ENCODE measurements at regions not wholly inside any gene's neighbourhood (a gene's known extent, or its start where the extent isn't known, plus 50 kb on each side); places are given as distances from the start of the nearest gene placed in this dataset.
A peak's percentile ranks its signal among the peaks of the same experiment; 100 is the strongest.
"Not testable (repeated sequence)": the region's sequence is repeated elsewhere in the genome, so short reads cannot be mapped to it uniquely, and the experiment has no call there.

DNA sequence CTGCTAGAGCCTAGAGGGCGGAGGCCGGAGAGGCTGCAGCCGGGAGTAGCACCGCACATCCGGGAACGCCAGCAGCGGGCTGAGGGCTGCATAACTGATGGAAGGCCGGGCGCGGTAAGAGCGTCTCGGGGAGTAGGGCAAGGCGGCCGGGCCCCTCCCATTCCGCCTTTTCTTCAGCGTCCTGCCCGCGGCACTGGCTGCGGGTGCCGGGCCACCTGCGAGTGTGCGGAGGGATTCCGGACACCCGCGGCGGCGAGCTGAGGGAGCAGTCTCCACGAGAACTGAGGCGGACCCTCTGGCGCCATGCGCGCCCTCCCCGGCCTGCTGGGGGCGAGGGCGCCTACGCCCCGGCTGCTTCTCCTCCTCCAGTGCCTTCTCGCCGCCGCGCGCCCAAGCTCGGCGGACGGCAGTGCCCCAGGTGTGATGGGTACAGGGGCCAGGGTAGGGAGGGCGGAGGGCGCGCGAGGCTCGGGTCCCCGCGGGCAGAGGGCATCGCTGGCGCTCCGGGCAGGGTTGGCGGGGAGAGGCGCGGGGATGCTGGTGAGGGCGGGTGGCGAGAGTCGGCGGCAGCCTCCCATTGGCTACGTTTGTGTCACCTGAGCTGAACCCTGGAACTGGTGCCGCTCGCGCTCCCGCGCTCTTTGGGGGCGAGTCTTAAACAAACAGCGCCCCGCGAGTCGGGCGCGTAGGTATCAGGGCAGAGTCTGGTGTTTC lies 334.4 kb downstream of the SRGAP2C start:
- peak overlapping the region; percentile 72 for H2AFZ ChIP-seq (ENCODE audit: low read depth, low read length)
- H3K4me1 ChIP-seq (ENCODE audit: insufficient read depth, low read length), result peaks cover 52% of the 10 kb centered on the region
- no peaks in the 10 kb centered on the region for H3K27me3 ChIP-seq (ENCODE audit: insufficient read depth, low read length, poor library complexity)
- H3K9ac ChIP-seq (ENCODE audit: low read depth, low read length), result peak overlapping the region; percentile 82
- TF ChIP-seq, protein P1, sequence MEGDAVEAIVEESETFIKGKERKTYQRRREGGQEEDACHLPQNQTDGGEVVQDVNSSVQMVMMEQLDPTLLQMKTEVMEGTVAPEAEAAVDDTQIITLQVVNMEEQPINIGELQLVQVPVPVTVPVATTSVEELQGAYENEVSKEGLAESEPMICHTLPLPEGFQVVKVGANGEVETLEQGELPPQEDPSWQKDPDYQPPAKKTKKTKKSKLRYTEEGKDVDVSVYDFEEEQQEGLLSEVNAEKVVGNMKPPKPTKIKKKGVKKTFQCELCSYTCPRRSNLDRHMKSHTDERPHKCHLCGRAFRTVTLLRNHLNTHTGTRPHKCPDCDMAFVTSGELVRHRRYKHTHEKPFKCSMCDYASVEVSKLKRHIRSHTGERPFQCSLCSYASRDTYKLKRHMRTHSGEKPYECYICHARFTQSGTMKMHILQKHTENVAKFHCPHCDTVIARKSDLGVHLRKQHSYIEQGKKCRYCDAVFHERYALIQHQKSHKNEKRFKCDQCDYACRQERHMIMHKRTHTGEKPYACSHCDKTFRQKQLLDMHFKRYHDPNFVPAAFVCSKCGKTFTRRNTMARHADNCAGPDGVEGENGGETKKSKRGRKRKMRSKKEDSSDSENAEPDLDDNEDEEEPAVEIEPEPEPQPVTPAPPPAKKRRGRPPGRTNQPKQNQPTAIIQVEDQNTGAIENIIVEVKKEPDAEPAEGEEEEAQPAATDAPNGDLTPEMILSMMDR (IDR thresholded peaks at IDR 0.05; ENCODE audit: borderline replicate concordance, extremely low read depth, low read length, poor library complexity, severe bottlenecking), result peak; percentile 44
- TF ChIP-seq EZH2 (IDR thresholded peaks at IDR 0.05; ENCODE audit: borderline replicate concordance, low read depth, low read length, severe bottlenecking), result no peak
- H3K79me2 ChIP-seq (ENCODE audit: insufficient read depth, low read length), result peaks cover 5% of the 10 kb centered on the region; the same call in 1 of the 2 replicates
- H3K4me2 ChIP-seq (ENCODE audit: insufficient read depth, low read length), result peak overlapping the region; percentile 73
- ATAC-seq (ENCODE audit: insufficient read depth, low read depth) (peak; percentile 83), DNase-seq (peak; percentile 90)
- no peaks in the 10 kb centered on the region for H3K9me3 ChIP-seq (ENCODE audit: insufficient read depth, low read length, severe bottlenecking)
- H3K36me3 ChIP-seq (ENCODE audit: insufficient read depth, low read length), result no peaks in the 10 kb centered on the region
- peak overlapping the region; percentile 38 to 65 for H3K4me3 ChIP-seq (ENCODE audit: low read depth in 1 of 2, low read length in 2 of 2)
- no peaks in the 10 kb centered on the region for H4K20me1 ChIP-seq (ENCODE audit: insufficient read depth, low read length)
- peak overlapping the region; percentile 90 for H3K27ac ChIP-seq (ENCODE audit: low read length)

DNA sequence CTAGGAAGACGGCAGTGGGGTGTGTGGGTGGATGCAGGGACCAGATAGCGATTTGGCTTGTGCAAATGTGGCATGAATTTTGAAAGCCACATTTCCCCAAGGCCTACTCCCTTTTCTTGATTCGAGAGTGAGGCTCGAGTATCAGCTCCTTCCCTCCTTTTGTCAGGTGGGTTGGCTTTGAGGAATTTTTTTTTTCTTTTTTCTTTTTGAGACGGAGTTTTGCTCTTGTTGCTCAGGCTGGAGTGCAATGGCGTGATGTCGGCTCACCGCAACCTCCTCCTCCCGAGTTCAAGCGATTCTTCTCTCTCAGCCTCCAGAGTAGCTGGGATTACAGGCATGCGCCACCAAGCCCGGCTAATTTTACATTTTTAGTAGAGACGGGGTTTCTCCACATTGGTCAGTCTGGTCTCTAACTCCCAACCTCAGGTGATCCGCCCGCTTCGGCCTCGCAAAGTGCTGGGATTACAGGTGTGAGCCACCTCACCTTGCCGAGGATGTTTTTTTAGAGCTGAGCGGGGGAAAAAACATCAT lies 335.0 kb downstream of the SRGAP2C start:
- Histone ChIP-seq H3K4me3 (ENCODE audit: low read depth in 1 of 2, low read length in 2 of 2) (peak overlapping the region; percentile 38 to 65; a peak in 3 of 4 replicates), H3K4me1 (ENCODE audit: insufficient read depth, low read length) (peaks cover 52% of the 10 kb centered on the region), H3K27ac (ENCODE audit: low read length) (peak overlapping the region; percentile 90), H3K4me2 (ENCODE audit: insufficient read depth, low read length) (peak overlapping the region; percentile 73), H3K9ac (ENCODE audit: low read depth, low read length) (peak overlapping the region; percentile 82), H2AFZ (ENCODE audit: low read depth, low read length) (peak overlapping the region; percentile 72)
- not testable (repeated sequence) for DNase-seq; H3K79me2 ChIP-seq (ENCODE audit: insufficient read depth, low read length); H3K27me3 ChIP-seq (ENCODE audit: insufficient read depth, low read length, poor library complexity); H4K20me1 ChIP-seq (ENCODE audit: insufficient read depth, low read length); H3K36me3 ChIP-seq (ENCODE audit: insufficient read depth, low read length); H3K9me3 ChIP-seq (ENCODE audit: insufficient read depth, low read length, severe bottlenecking); ATAC-seq (ENCODE audit: insufficient read depth, low read depth)

DNA sequence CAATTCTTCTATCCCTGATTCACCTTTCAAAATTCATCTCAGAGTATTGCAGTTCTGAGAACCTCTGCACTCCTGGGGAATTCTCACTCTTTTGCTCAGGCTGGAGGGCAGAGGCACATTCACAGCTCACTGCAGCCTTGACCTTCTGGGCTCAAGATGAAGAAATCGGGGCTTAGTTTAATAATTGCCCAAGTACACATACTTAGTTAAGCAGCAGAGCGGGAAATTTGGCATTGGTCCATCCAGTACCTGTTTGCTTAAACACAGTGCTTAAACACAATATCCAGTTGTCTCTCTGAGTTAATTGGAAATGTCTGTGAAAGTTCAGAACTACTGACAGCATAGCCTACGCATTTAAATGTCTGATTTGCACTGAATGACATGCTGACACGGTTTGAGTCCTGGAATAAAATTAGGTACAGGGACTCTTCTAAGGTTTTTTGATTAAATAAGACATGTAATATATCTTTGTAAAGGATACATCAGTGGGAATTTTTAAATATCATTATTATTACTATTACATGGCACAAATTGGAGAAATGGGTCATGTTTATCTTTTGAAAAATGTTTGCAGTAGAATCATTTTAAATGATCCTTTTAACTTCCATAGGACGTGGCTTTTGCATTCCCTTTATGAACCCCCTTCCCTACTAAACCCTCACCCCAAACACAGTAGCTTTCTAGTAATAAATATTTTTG lies 337.4 kb downstream of the SRGAP2C start:
- H2AFZ ChIP-seq (ENCODE audit: low read depth, low read length), result no peak overlapping the region
- H3K4me1 ChIP-seq (ENCODE audit: insufficient read depth, low read length), result peaks cover 33% of the 10 kb centered on the region
- no peak overlapping the region for H3K4me2 ChIP-seq (ENCODE audit: insufficient read depth, low read length)
- no peak for TF ChIP-seq EZH2 (IDR thresholded peaks at IDR 0.05; ENCODE audit: borderline replicate concordance, low read depth, low read length, severe bottlenecking)
- TF ChIP-seq, protein P1 (IDR thresholded peaks at IDR 0.05; ENCODE audit: borderline replicate concordance, extremely low read depth, low read length, poor library complexity, severe bottlenecking), result no peak
- H3K27ac ChIP-seq (ENCODE audit: low read length), result no peak overlapping the region
- H3K79me2 ChIP-seq (ENCODE audit: insufficient read depth, low read length), result peaks cover 7% of the 10 kb centered on the region; the same call in 1 of the 2 replicates
- H3K36me3 ChIP-seq (ENCODE audit: insufficient read depth, low read length), result no peaks in the 10 kb centered on the region
- no peak overlapping the region for H3K4me3 ChIP-seq (ENCODE audit: low read depth in 1 of 2, low read length in 2 of 2)
- H4K20me1 ChIP-seq (ENCODE audit: insufficient read depth, low read length), result no peaks in the 10 kb centered on the region
- H3K27me3 ChIP-seq (ENCODE audit: insufficient read depth, low read length, poor library complexity), result no peaks in the 10 kb centered on the region
- no peaks in the 10 kb centered on the region for H3K9me3 ChIP-seq (ENCODE audit: insufficient read depth, low read length, severe bottlenecking)
- ATAC-seq (ENCODE audit: insufficient read depth, low read depth), result no peak
- H3K9ac ChIP-seq (ENCODE audit: low read depth, low read length), result no peak overlapping the region
- DNase-seq, result no peak

DNA sequence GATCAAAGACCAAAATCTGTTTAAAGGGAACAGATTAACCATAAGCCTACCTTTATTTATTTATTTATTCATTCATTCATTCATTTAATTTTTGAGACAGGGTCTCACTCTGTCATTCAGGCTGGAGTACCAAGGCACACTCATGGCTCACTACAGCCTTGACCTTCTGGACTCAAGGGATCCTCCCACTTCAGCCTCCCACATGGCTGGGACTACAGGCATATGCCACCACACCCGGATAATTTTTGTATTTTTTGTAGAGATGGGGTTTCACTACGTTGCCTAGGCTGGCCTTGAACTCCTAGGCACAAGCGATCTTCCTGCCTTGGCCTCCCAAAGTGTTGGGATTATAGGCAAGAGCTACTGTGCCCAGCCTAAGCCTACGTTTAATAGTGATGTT lies 338.3 kb downstream of the SRGAP2C start:
- H3K9me3 ChIP-seq (ENCODE audit: insufficient read depth, low read length, severe bottlenecking); ATAC-seq (ENCODE audit: insufficient read depth, low read depth): not testable (repeated sequence)

More for the DNA sequence above, 338.3 kb downstream of the SRGAP2C start:
- not testable (repeated sequence) for H3K27ac ChIP-seq (ENCODE audit: low read length); H3K36me3 ChIP-seq (ENCODE audit: insufficient read depth, low read length); DNase-seq; H3K4me2 ChIP-seq (ENCODE audit: insufficient read depth, low read length); H2AFZ ChIP-seq (ENCODE audit: low read depth, low read length); H3K4me3 ChIP-seq (ENCODE audit: low read depth in 1 of 2, low read length in 2 of 2); H4K20me1 ChIP-seq (ENCODE audit: insufficient read depth, low read length); H3K79me2 ChIP-seq (ENCODE audit: insufficient read depth, low read length); H3K27me3 ChIP-seq (ENCODE audit: insufficient read depth, low read length, poor library complexity); H3K9ac ChIP-seq (ENCODE audit: low read depth, low read length)
- peaks cover 24% of the 10 kb centered on the region for H3K4me1 ChIP-seq (ENCODE audit: insufficient read depth, low read length)
